ENCODE measurements at regions not wholly inside any gene's neighbourhood (a gene's known extent, or its start where the extent isn't known, plus 50 kb on each side); places are given as distances from the start of the nearest gene placed in this dataset.

DNA sequence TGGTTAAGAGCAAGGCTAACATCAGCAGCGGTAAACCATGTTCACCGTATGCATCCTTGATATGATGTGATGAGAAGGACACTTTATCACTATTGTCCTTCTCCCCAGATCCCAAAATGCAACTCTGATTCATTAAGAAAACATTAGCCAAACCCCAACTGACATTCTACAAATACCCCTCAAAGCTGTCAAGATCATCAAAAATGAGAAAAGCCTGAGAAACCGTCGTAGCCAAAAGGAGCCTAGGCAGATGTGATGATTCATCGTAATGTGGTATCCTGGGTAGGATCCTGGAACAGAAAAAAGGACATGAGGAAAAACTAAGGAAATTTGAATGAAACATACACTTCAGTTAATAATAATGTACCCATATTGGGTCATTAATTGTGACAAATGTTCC lies 67.3 kb upstream of the ST6GAL2 start:
- TF ChIP-seq, protein P1, sequence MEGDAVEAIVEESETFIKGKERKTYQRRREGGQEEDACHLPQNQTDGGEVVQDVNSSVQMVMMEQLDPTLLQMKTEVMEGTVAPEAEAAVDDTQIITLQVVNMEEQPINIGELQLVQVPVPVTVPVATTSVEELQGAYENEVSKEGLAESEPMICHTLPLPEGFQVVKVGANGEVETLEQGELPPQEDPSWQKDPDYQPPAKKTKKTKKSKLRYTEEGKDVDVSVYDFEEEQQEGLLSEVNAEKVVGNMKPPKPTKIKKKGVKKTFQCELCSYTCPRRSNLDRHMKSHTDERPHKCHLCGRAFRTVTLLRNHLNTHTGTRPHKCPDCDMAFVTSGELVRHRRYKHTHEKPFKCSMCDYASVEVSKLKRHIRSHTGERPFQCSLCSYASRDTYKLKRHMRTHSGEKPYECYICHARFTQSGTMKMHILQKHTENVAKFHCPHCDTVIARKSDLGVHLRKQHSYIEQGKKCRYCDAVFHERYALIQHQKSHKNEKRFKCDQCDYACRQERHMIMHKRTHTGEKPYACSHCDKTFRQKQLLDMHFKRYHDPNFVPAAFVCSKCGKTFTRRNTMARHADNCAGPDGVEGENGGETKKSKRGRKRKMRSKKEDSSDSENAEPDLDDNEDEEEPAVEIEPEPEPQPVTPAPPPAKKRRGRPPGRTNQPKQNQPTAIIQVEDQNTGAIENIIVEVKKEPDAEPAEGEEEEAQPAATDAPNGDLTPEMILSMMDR (IDR thresholded peaks at IDR 0.05 in 4 of 5, conservative IDR thresholded peaks at IDR 0.05 in 1 of 5): no peak
- TF ChIP-seq POLR2A (IDR thresholded peaks at IDR 0.05): no peak
- Histone ChIP-seq H3K27me3 (no peaks in the 10 kb centered on the region), H3K4me3 (no peak overlapping the region), H3K27ac (no peak overlapping the region), H3K4me1 (no peaks in the 10 kb centered on the region), H3K9me3 (no peaks in the 10 kb centered on the region), H3K36me3 (no peaks in the 10 kb centered on the region)
- intact Hi-C loops (cut with DNase I; ENCODE audit: low total_unique reads): no loop called here
- in situ Hi-C loops (cut with MboI; ENCODE audit: low sequenced_read_pairs in 4 of 4): no loop called here
- no peak for DNase-seq
- no peak for ATAC-seq

DNA sequence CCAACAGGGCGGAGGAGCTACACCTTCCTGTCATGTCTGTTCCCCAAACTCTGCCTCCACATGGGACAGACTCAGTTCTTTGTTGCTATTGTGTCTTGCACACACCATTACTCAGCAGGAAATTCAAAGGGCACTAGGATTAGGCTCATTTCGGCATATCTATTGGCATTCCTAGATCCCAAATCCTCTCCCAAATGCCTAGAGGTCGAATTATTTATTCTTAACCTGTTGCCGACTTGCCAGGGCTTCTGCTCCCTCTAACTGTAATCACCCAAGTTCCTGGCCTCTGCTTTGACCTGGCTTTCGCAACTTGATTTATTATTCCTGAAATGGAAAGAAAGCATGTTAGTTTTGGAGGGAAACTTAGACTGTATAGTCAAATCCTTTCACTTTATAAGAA lies 67.8 kb upstream of the ST6GAL2 start:
- in situ Hi-C loops (cut with MboI; ENCODE audit: low sequenced_read_pairs in 4 of 4) (no loop called here), intact Hi-C loops (cut with DNase I; ENCODE audit: low total_unique reads) (no loop called here)
- ATAC-seq: no peak
- Histone ChIP-seq H3K27ac (no peak overlapping the region), H3K4me3 (no peak overlapping the region), H3K4me1 (no peaks in the 10 kb centered on the region), H3K9me3 (no peaks in the 10 kb centered on the region), H3K27me3 (no peaks in the 10 kb centered on the region), H3K36me3 (no peaks in the 10 kb centered on the region)
- TF ChIP-seq, protein P1 (IDR thresholded peaks at IDR 0.05 in 4 of 5, conservative IDR thresholded peaks at IDR 0.05 in 1 of 5): no peak
- no peak for TF ChIP-seq POLR2A (IDR thresholded peaks at IDR 0.05)
- no peak for DNase-seq

DNA sequence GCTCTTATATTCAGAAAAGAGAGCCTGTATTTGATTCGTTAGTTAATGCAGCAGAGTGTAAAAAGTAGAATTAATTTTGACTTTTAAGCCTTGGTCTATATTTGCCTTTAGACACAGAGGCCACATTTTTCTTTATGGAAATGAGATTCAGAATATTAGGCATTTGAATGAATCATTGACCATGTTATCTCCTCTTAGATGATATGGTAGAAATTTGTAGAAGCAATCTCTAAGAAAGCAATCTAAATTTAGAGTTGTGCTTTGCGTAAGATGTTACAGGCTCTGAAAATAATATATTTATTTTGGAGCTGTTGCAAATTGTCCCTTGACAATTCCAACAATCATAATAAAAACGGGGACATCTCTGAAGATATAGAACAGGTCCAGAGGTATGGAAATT lies 68.3 kb upstream of the ST6GAL2 start:
- in situ Hi-C loops (cut with MboI; ENCODE audit: low sequenced_read_pairs in 4 of 4) (no loop called here), intact Hi-C loops (cut with DNase I; ENCODE audit: low total_unique reads) (no loop called here)
- no peak for ATAC-seq
- Histone ChIP-seq H3K9me3 (no peaks in the 10 kb centered on the region), H3K4me3 (no peak overlapping the region), H3K27me3 (no peaks in the 10 kb centered on the region), H3K36me3 (no peaks in the 10 kb centered on the region), H3K27ac (no peak overlapping the region), H3K4me1 (no peaks in the 10 kb centered on the region)
- DNase-seq: no peak
- TF ChIP-seq, protein P1 (IDR thresholded peaks at IDR 0.05 in 4 of 5, conservative IDR thresholded peaks at IDR 0.05 in 1 of 5): no peak
- TF ChIP-seq POLR2A (IDR thresholded peaks at IDR 0.05): no peak

DNA sequence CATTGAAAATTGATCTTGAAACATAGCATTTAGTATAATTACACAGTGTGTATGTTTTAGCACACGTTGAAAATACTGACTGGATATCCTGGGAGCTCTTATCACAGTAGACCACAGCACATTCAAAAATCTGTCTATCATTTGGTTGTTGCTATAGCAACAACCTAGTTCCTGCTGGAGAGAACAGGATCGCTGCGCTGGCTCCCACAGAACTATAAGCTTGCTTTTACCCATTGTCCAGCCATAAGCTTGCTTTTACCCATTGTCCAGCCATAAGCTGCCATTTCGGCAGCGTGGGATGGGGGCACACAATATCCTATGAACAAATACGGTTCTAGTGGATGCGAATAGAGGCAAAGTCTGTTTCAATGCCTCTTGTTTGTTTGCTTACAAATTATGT lies 70.4 kb upstream of the ST6GAL2 start:
- Histone ChIP-seq H3K4me1 (no peaks in the 10 kb centered on the region), H3K9me3 (no peaks in the 10 kb centered on the region), H3K27ac (no peak overlapping the region), H3K36me3 (no peaks in the 10 kb centered on the region), H3K27me3 (no peaks in the 10 kb centered on the region), H3K4me3 (no peak overlapping the region)
- in situ Hi-C loops (cut with MboI; ENCODE audit: low sequenced_read_pairs in 4 of 4): no loop called here
- intact Hi-C loops (cut with DNase I; ENCODE audit: low total_unique reads): no loop called here
- ATAC-seq (no peak), DNase-seq (no peak)
- TF ChIP-seq POLR2A (IDR thresholded peaks at IDR 0.05): no peak
- TF ChIP-seq, protein P1 (IDR thresholded peaks at IDR 0.05 in 4 of 5, conservative IDR thresholded peaks at IDR 0.05 in 1 of 5): no peak

DNA sequence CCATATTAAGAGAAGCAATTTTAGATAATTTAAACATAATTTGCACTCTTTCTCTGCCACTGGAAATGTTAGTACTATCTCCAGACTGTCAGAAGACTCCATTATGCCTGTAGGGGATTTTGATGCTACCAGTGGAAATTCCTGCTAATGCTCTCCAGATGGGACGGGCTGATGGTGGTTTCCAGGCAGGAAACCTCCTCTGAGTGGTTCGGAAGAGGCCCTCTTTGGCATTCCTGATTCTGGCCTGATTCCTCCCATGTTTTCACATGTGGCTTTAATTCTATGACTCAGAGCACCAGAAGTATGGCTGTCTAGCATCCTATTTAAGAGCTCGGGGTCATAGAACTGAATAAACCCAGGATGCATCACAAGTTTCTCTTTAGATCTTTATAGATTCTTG lies 70.9 kb upstream of the ST6GAL2 start:
- H3K9me3 ChIP-seq: no peaks in the 10 kb centered on the region
- H3K4me1 ChIP-seq: no peaks in the 10 kb centered on the region
- intact Hi-C loops (cut with DNase I; ENCODE audit: low total_unique reads): no loop called here
- ATAC-seq (no peak), DNase-seq (no peak)
- no peak overlapping the region for H3K27ac ChIP-seq
- H3K27me3 ChIP-seq: no peaks in the 10 kb centered on the region
- TF ChIP-seq, protein P1 (IDR thresholded peaks at IDR 0.05 in 4 of 5, conservative IDR thresholded peaks at IDR 0.05 in 1 of 5): no peak
- TF ChIP-seq POLR2A (IDR thresholded peaks at IDR 0.05): no peak
- no peaks in the 10 kb centered on the region for H3K36me3 ChIP-seq
- in situ Hi-C loops (cut with MboI; ENCODE audit: low sequenced_read_pairs in 4 of 4): no loop called here
- no peak overlapping the region for H3K4me3 ChIP-seq

All from gastrocnemius medialis (tissue), 4 donors.